ENCODE measurements at regions not wholly inside any gene's neighbourhood (a gene's known extent, or its start where the extent isn't known, plus 50 kb on each side); places are given as distances from the start of the nearest gene placed in this dataset.

DNA sequence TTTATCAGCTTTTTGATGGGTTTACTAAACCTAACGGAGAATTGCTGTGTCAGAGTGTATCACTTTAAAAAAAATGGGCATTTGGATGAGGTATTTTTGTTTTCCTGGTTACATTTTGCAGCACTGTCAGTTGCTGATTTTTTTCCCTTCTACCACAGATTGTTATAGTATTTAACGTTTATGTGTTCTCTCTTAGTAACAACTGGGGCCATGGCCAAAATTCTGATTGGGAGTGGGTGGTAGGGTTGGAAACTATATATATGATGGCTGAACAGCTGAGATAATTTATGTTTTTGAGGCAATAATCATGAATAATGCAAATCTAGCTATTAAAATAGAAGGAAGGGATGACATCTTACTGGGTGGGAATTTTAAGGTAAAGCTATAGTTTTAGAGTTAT, 229.4 kb upstream of the SUCLG2 start:
- TF ChIP-seq, protein P1, sequence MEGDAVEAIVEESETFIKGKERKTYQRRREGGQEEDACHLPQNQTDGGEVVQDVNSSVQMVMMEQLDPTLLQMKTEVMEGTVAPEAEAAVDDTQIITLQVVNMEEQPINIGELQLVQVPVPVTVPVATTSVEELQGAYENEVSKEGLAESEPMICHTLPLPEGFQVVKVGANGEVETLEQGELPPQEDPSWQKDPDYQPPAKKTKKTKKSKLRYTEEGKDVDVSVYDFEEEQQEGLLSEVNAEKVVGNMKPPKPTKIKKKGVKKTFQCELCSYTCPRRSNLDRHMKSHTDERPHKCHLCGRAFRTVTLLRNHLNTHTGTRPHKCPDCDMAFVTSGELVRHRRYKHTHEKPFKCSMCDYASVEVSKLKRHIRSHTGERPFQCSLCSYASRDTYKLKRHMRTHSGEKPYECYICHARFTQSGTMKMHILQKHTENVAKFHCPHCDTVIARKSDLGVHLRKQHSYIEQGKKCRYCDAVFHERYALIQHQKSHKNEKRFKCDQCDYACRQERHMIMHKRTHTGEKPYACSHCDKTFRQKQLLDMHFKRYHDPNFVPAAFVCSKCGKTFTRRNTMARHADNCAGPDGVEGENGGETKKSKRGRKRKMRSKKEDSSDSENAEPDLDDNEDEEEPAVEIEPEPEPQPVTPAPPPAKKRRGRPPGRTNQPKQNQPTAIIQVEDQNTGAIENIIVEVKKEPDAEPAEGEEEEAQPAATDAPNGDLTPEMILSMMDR (IDR thresholded peaks at IDR 0.05): no peak
- TF ChIP-seq POLR2A (IDR thresholded peaks at IDR 0.05): no peak
- H3K27ac ChIP-seq: no peak overlapping the region
- 67 to 85% (median 79%) methylated on average over 2 of the region's 2 CpGs for WGBS, 4 donors
- H3K27me3 ChIP-seq: no peaks in the 10 kb centered on the region
- intact Hi-C loops (cut with DNase I): no loop called here
- H3K4me3 ChIP-seq: no peak overlapping the region
- DNase-seq: no peak
- no peaks in the 10 kb centered on the region for H3K4me1 ChIP-seq (replicated peaks in 1 of 2)
- H3K36me3 ChIP-seq (replicated peaks in 1 of 2): no peaks in the 10 kb centered on the region
- no peaks in the 10 kb centered on the region for H3K9me3 ChIP-seq (replicated peaks in 1 of 3)

DNA sequence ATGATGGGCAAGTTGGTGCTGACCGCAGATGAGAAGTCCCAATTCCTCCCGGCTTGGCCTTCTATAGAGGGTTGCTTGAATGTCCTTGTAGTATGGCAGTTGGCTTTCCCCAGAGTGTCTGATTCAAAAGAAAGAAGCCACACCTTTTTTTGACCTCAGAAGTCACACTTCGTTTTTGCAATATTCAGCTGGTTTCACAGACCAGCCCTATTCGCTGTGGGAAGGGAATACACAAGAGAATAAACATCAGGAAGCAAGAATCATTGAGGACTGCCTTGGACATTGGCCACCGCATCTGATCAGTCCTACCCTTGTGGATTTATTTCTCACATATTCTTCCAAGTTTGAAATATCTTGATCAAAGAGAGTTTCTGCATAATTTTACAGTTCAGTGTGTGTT, 228.6 kb upstream of the SUCLG2 start:
- H3K27me3 ChIP-seq: no peaks in the 10 kb centered on the region
- WGBS, 4 donors: 87 to 88% (median 87%) methylated on average over 4 to 5 of the region's 5 CpGs
- TF ChIP-seq POLR2A (IDR thresholded peaks at IDR 0.05): no peak
- TF ChIP-seq, protein P1 (IDR thresholded peaks at IDR 0.05): no peak
- intact Hi-C loops (cut with DNase I): no loop called here
- DNase-seq: no peak
- H3K36me3 ChIP-seq (replicated peaks in 1 of 2): no peaks in the 10 kb centered on the region
- H3K4me3 ChIP-seq: no peak overlapping the region
- no peak overlapping the region for H3K27ac ChIP-seq
- H3K9me3 ChIP-seq (replicated peaks in 1 of 3): no peaks in the 10 kb centered on the region
- no peaks in the 10 kb centered on the region for H3K4me1 ChIP-seq (replicated peaks in 1 of 2)

DNA sequence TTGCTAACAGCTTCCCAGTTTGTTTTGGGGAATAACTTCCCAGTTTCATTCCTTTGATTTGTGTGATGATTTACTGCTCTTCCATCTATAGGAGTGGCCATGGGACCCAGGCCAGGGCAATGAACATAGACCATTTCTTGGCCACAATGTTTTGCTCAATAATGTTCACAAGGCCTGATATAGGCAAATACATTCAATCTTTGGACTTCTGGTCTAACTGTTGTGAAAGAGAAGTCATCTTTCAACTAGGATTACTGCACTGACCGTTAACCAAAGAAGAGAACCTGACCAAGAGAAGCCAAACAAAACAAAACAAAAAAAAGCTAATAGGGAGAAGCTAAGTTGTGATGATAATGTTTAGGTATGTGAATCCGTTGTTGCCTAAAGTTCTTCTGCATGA, 221.8 kb upstream of the SUCLG2 start:
- Histone ChIP-seq H3K27me3 (no peaks in the 10 kb centered on the region), H3K4me1 (replicated peaks in 1 of 2) (peaks cover 0 to 12% of the 10 kb centered on the region in 2 donors), H3K36me3 (replicated peaks in 1 of 2) (no peaks in the 10 kb centered on the region), H3K4me3 (no peak overlapping the region), H3K9me3 (replicated peaks in 1 of 3) (no peaks in the 10 kb centered on the region), H3K27ac (no peak overlapping the region)
- 52 to 67% (median 55%) methylated on average over 2 of the region's 2 CpGs for WGBS, 4 donors
- intact Hi-C loops (cut with DNase I): no loop called here
- DNase-seq: no peak
- TF ChIP-seq, protein P1 (IDR thresholded peaks at IDR 0.05): no peak
- no peak for TF ChIP-seq POLR2A (IDR thresholded peaks at IDR 0.05)

- no peak overlapping the region for H3K4me3 ChIP-seq
- TF ChIP-seq, protein P1 (IDR thresholded peaks at IDR 0.05): no peak
- no peak for TF ChIP-seq POLR2A (IDR thresholded peaks at IDR 0.05)
- H3K36me3 ChIP-seq (replicated peaks in 1 of 2): no peaks in the 10 kb centered on the region
- no peak for DNase-seq
- no peaks in the 10 kb centered on the region for H3K9me3 ChIP-seq (replicated peaks in 1 of 3)
- no peaks in the 10 kb centered on the region for H3K27me3 ChIP-seq
- peak overlapping the region in 1 of 5 donors; percentile 13 for H3K27ac ChIP-seq
- 32 to 43% (median 38%) methylated on average over 3 of the region's 3 CpGs for WGBS, 4 donors
- intact Hi-C loops (cut with DNase I): no loop called here
- peaks cover 0 to 12% of the 10 kb centered on the region in 2 donors for H3K4me1 ChIP-seq (replicated peaks in 1 of 2)
Measured at GRCh38 chr3:67875858-67876257, 221.4 kb upstream of the SUCLG2 start.
